Prostate gland (tissue), 2 donors: ENCODE measurements at regions not wholly inside any gene's neighbourhood (a gene's known extent, or its start where the extent isn't known, plus 50 kb on each side); places are given as distances from the start of the nearest gene placed in this dataset.

ENCODE experiments used
- CTCF ChIP-seq, 4 experiments: fragments of 200-600 bp in 2 of 4; fragments of 450-650 bp in 2 of 4; sonication (generic) in 2 of 4; IDR thresholded peaks; 1 replicate in 3 of 4; 2 replicates in 1 of 4; pipeline ENCODE4 v1.5.1; 2016 to 2019; ENCODE audit warnings: antibody characterized with exemption in 4 of 4, mild to moderate bottlenecking in 2 of 4, moderate library complexity in 2 of 4
- POLR2A ChIP-seq: fragments of 450-650 bp; IDR thresholded peaks from one replicate; pipeline ENCODE4 v1.6.1; 2016; ENCODE audit warnings: antibody characterized with exemption, mild to moderate bottlenecking

GRCh38 chr16:87245511-87245910 lies 71.7 kb downstream of the C16orf95 start:
- no peak for TF ChIP-seq CTCF (IDR thresholded peaks at IDR 0.05)
- no peak for TF ChIP-seq POLR2A
